ENCODE measurements at regions not wholly inside any gene's neighbourhood (a gene's known extent, or its start where the extent isn't known, plus 50 kb on each side); places are given as distances from the start of the nearest gene placed in this dataset.

DNA sequence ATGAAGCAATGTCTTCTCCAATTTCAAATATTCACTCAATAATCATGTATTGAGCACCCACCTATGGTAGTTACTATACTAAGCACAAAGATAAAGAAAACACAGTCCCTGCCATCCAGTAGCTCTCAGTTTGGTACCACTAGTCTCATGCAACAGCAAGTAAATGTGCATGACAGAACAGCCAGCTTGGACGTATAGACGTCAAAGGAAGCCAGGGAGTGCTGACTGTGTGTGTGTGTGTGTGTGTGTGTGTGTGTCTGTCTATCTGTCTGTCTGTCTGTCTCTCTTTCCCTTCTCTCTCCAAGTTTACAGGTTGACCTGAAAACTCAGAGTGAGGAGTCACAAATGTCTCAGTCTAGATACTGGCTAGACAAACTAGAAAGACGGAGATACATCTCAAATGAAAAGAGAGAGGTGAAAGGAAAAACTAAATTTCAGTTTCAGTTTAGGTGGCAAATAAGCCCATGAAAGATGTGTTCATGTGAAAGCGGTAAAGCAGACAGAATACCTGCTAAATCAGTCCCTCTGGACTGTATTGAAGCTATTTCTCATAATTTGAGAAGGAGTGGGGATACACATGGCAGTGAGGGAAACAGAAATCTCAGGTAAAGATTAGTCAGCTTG is 141.1 kb upstream of the PTPRG start:
- POLR2A ChIA-PET: no interaction called here

More for the DNA sequence above, 141.1 kb upstream of the PTPRG start:
- TF ChIP-seq, protein P1, sequence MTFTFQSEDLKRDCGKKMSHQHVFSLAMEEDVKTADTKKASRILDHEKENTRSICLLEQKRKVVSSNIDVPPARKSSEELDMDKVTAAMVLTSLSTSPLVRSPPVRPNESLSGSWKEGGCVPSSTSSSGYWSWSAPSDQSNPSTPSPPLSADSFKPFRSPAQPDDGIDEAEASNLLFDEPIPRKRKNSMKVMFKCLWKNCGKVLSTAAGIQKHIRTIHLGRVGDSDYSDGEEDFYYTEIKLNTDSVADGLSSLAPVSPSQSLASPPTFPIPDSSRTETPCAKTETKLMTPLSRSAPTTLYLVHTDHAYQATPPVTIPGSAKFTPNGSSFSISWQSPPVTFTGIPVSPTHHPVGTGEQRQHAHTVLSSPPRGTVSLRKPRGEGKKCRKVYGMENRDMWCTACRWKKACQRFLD (tag by site-specific recombination; IDR thresholded peaks at IDR 0.05): no peak
- TF ChIP-seq, protein P2, sequence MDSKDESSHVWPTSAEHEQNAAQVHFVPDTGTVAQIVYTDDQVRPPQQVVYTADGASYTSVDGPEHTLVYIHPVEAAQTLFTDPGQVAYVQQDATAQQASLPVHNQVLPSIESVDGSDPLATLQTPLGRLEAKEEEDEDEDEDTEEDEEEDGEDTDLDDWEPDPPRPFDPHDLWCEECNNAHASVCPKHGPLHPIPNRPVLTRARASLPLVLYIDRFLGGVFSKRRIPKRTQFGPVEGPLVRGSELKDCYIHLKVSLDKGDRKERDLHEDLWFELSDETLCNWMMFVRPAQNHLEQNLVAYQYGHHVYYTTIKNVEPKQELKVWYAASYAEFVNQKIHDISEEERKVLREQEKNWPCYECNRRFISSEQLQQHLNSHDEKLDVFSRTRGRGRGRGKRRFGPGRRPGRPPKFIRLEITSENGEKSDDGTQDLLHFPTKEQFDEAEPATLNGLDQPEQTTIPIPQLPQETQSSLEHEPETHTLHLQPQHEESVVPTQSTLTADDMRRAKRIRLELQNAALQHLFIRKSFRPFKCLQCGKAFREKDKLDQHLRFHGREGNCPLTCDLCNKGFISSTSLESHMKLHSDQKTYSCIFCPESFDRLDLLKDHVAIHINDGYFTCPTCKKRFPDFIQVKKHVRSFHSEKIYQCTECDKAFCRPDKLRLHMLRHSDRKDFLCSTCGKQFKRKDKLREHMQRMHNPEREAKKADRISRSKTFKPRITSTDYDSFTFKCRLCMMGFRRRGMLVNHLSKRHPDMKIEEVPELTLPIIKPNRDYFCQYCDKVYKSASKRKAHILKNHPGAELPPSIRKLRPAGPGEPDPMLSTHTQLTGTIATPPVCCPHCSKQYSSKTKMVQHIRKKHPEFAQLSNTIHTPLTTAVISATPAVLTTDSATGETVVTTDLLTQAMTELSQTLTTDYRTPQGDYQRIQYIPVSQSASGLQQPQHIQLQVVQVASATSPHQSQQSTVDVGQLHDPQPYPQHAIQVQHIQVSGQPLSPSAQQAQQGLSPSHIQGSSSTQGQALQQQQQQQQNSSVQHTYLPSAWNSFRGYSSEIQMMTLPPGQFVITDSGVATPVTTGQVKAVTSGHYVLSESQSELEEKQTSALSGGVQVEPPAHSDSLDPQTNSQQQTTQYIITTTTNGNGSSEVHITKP (tag by site-specific recombination; IDR thresholded peaks at IDR 0.05): no peak
- TF ChIP-seq ZNF548 (tag by site-specific recombination; IDR thresholded peaks at IDR 0.05) (no peak), ZBTB17 (tag by site-specific recombination; IDR thresholded peaks at IDR 0.05) (no peak), RBAK (tag by site-specific recombination; IDR thresholded peaks at IDR 0.05) (no peak; the same call in 1 of the 2 replicates), ZFP37 (tag by site-specific recombination; IDR thresholded peaks at IDR 0.05) (no peak), ZNF404 (tag by site-specific recombination; IDR thresholded peaks at IDR 0.05) (no peak), ZNF366 (tag by site-specific recombination; conservative IDR thresholded peaks at IDR 0.05) (no peak)
- TF ChIP-seq, protein P3, sequence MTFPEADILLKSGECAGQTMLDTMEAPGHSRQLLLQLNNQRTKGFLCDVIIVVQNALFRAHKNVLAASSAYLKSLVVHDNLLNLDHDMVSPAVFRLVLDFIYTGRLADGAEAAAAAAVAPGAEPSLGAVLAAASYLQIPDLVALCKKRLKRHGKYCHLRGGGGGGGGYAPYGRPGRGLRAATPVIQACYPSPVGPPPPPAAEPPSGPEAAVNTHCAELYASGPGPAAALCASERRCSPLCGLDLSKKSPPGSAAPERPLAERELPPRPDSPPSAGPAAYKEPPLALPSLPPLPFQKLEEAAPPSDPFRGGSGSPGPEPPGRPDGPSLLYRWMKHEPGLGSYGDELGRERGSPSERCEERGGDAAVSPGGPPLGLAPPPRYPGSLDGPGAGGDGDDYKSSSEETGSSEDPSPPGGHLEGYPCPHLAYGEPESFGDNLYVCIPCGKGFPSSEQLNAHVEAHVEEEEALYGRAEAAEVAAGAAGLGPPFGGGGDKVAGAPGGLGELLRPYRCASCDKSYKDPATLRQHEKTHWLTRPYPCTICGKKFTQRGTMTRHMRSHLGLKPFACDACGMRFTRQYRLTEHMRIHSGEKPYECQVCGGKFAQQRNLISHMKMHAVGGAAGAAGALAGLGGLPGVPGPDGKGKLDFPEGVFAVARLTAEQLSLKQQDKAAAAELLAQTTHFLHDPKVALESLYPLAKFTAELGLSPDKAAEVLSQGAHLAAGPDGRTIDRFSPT (tag by site-specific recombination; IDR thresholded peaks at IDR 0.05): no peak
- TF ChIP-seq, protein P4, sequence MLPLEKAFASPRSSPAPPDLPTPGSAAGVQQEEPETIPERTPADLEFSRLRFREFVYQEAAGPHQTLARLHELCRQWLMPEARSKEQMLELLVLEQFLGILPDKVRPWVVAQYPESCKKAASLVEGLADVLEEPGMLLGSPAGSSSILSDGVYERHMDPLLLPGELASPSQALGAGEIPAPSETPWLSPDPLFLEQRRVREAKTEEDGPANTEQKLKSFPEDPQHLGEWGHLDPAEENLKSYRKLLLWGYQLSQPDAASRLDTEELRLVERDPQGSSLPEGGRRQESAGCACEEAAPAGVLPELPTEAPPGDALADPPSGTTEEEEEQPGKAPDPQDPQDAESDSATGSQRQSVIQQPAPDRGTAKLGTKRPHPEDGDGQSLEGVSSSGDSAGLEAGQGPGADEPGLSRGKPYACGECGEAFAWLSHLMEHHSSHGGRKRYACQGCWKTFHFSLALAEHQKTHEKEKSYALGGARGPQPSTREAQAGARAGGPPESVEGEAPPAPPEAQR (tag by site-specific recombination; IDR thresholded peaks at IDR 0.05): no peak
- TF ChIP-seq, protein P5, sequence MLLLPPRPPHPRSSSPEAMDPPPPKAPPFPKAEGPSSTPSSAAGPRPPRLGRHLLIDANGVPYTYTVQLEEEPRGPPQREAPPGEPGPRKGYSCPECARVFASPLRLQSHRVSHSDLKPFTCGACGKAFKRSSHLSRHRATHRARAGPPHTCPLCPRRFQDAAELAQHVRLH (tag by site-specific recombination; IDR thresholded peaks at IDR 0.05): no peak
- TF ChIP-seq, protein P6, sequence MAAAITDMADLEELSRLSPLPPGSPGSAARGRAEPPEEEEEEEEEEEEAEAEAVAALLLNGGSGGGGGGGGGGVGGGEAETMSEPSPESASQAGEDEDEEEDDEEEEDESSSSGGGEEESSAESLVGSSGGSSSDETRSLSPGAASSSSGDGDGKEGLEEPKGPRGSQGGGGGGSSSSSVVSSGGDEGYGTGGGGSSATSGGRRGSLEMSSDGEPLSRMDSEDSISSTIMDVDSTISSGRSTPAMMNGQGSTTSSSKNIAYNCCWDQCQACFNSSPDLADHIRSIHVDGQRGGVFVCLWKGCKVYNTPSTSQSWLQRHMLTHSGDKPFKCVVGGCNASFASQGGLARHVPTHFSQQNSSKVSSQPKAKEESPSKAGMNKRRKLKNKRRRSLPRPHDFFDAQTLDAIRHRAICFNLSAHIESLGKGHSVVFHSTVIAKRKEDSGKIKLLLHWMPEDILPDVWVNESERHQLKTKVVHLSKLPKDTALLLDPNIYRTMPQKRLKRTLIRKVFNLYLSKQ (tag by site-specific recombination; IDR thresholded peaks at IDR 0.05; ENCODE audit: borderline replicate concordance): no peak
- Histone ChIP-seq H3K27ac (ENCODE audit: extremely low read depth, low read depth, low read length) (no peak overlapping the region), H3K4me1 (ENCODE audit: control insufficient read depth, insufficient read depth, low read length) (no peaks in the 10 kb centered on the region), H3K9me3 (ENCODE audit: control insufficient read depth, insufficient read depth, low read depth, low read length) (no peaks in the 10 kb centered on the region), H3K36me3 (ENCODE audit: control insufficient read depth in 2 of 2, insufficient read depth in 1 of 2, low read length in 2 of 2) (no peaks in the 10 kb centered on the region), H3K4me3 (ENCODE audit: low read depth, low read length) (no peak overlapping the region)
- CTCF ChIA-PET: interaction anchor here (0.6 to 0.7 kb wide), 2 partner anchors 467 to 865 kb away, joined by 3 read pairs; no protein-coding TSS in a partner anchor

All from HEK293 (cell line).